SH-SY5Y (cell line): ENCODE measurements at regions not wholly inside any gene's neighbourhood (a gene's known extent, or its start where the extent isn't known, plus 50 kb on each side); places are given as distances from the start of the nearest gene placed in this dataset.

Experiments
- GATA2 ChIP-seq: IDR thresholded peaks from 2 replicates; pipeline ENCODE4 v1.6.1; 2011; ENCODE audit warnings: mild to moderate bottlenecking, low read depth, low read length
- GATA3 ChIP-seq: IDR thresholded peaks from 2 replicates; pipeline ENCODE4 v1.6.1; 2011; ENCODE audit warnings: low read depth, mild to moderate bottlenecking, low read length, moderate library complexity

DNA sequence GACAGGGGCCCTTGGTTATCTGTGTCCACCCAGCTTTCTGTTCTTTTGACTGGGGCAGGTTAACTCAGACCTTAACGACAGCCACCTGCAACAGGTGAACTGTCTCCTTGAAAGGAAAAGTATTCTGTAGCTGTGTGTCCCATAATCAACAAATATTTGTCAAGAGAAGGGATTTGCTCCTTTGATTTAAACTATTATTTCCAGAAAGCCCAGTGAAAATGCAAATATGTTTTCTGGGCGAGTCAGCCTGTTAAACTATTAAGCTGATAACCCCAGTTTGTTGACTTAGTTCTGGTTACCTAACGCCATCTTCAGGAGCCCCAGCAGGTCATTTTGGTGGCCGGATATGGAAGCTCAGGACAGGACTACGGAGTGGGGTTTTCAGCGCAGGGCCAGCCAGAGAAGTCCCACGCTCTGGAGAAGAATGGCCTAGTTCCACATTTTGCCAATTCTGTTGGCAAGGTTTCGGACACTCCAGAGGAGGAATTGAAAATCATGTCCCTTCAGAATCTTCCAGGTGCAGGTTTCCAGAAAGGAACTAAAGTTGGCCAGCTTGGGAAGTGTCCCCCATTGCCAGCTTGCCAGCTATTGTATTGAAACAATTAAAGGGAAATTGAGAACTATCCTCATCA is 54.5 kb downstream of the ADRA2A start:
- no peak for TF ChIP-seq GATA3
- no peak for TF ChIP-seq GATA2

DNA sequence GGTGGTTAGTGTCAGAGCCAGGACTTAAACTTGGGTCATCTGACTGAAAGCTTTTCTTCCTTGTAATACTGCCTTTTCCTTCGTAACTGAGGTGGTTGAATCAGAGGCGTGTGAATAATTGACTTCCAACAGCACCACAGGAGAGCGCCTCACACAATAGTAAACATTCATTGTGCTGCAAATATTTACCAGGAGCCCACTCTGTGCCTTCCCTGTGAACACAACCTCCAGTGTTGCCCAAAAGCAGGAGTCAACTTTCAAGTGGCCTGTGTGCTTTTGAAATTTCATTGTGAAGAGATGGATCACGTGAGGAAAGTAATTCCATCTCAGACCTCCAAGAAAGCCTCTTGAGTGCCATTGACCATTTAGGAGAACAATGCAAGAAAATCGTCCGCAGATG is 60.2 kb downstream of the ADRA2A start:
- TF ChIP-seq GATA3: no peak

DNA sequence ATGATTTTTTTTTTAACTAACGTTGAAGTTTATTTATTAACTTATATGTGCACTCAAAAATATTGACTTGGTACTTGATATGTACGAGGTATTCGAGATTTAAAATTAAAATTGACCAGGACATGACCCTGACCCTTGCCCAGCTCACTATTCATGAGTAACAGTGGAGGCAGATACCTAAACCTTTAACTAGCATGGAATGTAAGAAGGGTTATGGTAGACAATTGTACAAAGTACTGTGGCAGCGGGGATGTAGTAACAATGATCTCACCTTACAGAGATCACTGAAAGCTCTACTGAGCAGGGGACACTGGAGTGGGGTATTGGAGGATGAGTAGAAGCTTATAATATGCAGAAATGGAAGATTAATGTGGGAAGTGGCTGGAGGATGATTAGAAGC is 60.8 kb downstream of the ADRA2A start:
- no peak for TF ChIP-seq GATA2
- TF ChIP-seq GATA3: no peak

DNA sequence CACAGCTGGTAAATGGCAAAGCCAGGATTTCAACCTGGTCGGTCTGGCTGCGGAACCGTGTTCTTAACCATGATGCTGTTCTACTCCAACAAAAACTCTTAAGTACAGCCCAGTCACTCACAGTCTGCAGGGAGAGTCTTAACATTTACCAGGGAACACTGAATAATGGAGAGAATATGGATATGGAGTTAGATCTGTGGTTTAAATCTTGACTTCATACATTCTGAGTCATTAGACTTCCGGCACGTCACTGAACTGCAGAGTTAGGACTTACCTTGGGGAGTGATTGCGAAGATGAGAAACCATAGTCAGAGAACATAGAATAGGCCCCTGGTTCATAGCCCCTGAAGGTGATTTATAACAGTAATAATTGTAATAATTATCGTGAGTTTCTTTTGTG is 61.7 kb downstream of the ADRA2A start:
- no peak for TF ChIP-seq GATA3
- no peak for TF ChIP-seq GATA2

DNA sequence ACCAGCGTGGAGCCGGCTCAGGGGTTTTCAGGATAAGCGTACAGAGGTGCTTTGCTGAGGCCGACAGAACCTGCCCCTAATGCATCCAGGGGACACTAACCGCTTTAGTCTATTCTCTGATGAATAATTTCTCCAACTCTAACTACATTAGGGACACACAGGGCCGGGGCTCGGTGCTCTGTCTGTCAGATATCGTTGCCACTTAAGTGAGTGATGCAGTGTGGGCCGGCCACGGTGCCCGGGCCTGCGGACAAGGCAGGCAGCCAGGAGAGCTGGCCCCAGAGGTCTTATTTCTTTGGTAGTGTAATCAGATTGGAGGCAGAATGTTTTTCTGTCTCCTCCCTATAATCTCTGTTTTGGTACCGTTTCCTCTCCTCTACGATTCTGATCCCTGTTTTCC is 62.7 kb downstream of the ADRA2A start:
- TF ChIP-seq GATA2: peak; percentile 52; the same call in 1 of the 2 replicates
- no peak for TF ChIP-seq GATA3

DNA sequence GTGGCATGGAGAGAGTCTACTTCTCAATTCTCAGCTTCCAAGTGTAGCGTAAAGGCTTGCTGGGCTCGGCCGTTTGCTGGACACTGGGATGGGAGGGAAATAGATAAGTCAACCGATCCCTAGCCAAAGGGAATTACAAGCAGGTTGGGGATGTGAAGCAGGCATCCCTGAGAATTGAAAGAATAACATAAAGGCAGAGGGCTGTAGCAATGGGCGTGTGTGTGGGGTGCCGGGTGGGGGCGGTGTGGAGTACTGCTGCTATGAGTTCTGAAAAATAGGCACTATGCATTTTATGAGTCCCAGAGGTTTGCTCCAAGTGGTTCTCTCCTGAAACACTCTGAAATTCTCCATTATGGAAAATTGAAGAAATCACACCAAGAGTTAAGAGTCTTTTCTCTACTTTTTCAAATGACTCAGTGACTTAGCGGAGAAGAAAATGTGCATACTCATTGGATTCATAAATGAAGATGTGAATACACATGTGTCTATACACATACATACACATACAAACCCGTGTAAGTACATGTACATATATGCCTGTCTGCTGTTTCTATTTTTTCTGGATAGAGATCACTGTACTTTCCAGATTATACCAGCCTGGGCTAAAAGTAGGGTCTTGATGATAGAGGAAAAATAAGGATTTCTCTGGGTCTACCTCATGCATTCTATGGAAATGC is 65.4 kb downstream of the ADRA2A start:
- TF ChIP-seq GATA2: no peak
- TF ChIP-seq GATA3: no peak

DNA sequence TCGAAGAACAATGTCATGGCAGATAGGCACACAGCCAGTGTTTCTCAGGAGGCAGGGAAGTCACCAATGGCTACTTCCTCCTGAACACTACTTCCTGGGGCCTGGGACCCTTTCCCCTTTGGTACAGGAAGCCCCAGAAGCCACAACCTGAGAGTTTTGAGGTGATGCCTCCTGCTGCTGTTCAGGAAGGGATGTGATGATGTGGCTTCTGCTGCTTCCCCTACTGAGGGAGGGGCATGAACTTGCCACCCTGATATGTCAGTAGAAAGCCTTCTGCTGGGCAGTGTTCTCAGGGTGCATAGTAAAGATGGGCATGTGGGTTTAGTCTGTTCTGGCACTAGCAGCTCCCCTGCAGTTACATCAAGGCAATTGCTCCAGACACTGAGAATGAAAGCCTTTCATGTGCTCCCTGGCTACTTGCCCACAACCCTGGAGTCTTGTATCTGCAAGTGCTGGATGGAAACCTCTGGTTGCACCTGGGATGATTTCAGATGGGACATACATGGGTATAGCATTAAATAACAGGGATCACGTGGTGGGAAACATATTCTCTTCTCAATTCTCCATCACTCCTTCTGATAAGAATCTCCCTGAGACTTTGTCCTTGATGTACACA is 69.3 kb downstream of the ADRA2A start:
- no peak for TF ChIP-seq GATA3
- TF ChIP-seq GATA2: no peak

DNA sequence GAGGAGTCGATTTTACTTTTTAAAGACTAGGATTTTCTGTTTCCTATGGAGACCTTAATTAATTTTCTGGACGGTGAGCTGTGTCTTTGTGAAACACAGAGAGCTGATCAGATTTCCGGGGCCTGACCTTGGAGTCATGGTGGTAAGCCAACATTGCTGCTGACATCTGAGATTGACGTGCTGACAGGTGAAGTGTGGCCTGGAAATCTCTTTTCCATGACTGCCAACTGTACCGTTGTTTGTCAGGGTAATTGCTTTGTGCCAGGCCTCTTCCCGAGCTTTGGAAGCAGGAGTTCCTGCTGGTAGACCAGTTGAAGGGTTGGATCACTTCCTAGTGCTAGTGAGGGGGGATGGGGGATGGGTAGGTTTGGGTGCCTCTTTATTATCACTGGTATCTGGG is 71.2 kb downstream of the ADRA2A start:
- TF ChIP-seq GATA3: no peak
- no peak for TF ChIP-seq GATA2

DNA sequence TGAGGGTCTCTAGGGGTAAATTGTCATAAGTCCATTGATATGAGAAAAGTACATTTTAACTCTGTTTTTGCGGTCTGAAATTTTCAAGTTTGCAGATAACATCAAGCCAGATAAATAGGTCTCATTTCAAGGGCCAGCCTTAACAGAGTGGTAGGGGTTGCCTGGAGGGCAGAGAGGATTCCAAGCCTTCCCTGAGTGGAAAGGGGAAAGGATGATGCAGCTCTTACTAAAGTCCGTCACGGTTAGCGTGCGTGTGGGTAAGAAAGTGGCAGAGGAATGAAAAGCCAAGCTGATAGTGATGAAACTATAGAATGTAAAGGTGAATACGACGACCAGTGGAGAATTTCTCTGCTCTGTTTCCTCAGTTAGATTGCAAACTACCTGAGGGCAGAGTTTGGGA is 71.6 kb downstream of the ADRA2A start:
- TF ChIP-seq GATA2 (no peak), GATA3 (no peak)

DNA sequence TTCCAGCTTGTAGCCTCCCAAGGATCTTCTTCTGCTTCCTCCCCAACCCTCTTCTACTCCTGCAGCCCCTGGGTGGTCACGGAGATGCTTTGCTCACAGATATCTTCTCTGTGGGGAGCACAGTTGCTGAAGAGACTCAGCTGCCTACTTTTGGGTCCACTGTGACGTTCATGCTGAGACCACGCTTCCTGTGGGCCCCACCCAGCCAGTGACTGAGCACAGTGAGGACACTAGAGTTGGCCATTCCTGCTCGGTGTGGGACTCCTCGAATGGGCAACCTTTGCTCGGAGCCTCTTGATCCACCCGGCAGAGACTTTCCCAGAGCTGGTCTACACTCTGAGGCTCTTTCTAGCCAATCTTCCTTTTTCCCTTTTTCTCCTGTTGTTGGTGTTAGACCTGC is 73.9 kb downstream of the ADRA2A start:
- TF ChIP-seq GATA3 (no peak), GATA2 (no peak)

DNA sequence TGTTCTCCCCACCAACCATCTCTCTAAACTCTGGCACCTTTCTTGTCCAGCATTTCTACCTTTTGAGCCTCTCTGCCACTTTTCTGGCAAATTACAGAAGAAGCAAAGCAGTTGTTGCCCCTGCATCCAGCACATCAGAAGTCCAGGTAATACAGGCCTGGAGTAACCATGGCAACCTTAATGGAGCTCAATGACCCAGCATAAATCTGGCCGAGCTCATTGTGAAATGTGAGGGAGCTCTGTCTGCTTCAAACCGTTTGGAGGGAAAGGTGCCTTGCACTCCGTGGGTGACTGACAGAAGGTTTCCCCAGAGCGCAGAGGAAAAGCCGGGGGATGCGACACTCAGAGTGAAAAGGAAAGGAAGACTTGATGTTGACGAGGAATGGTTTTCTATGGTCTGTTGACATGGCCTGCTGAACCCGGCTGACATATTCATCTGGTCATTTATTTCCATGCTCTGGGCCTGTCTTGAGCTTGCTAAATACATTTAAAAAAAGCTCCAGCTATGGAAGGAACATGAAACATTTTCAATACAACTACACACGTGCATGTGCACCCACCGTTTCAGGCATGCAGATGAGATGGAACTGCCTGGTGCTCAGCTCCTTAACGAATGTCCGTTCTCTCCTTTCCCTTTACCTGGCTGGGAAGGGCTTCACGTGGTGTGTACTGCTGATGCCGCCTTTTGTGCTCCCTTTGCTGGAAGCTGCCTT is 74.9 kb downstream of the ADRA2A start:
- TF ChIP-seq GATA2 (no peak), GATA3 (no peak)

DNA sequence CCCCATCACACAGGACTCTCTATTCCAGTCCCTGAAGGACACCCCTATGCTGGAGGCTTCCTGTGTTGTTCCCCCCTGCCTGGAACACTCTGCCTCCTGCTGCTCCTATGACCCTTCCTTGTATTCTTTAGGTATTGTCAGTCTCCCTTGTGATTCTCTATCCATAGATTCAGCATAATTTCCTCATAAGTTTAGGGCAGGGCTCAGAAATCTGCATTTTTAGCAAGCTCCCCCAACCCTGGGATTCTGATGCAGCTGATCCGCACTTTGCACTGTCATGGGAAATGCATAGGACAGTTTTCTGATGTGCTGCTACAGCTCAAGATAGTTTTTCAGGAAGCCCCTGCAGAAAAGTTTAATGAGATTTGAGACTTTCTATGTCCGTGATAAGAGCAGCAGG is 79.9 kb downstream of the ADRA2A start:
- no peak for TF ChIP-seq GATA3
- TF ChIP-seq GATA2: no peak

DNA sequence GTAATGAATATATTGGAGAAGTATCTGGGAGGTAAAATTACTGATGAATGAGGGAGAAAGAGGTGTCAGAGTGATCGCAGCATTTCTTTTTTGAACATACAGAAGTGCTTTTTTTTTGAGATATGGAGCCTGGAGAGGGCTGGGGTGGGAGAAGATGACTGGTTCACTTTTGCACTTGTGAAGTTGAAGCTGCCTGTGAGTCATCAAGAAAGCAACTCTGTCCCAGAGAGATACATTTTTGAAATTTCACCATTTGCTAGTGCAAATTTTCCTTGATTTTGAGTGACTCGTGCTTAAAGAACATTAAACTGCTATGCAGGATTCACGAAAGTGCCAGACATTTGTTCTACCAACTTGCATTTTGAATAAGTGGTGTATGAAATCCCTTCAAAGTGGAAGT is 81.8 kb downstream of the ADRA2A start:
- TF ChIP-seq GATA2 (no peak), GATA3 (no peak)

DNA sequence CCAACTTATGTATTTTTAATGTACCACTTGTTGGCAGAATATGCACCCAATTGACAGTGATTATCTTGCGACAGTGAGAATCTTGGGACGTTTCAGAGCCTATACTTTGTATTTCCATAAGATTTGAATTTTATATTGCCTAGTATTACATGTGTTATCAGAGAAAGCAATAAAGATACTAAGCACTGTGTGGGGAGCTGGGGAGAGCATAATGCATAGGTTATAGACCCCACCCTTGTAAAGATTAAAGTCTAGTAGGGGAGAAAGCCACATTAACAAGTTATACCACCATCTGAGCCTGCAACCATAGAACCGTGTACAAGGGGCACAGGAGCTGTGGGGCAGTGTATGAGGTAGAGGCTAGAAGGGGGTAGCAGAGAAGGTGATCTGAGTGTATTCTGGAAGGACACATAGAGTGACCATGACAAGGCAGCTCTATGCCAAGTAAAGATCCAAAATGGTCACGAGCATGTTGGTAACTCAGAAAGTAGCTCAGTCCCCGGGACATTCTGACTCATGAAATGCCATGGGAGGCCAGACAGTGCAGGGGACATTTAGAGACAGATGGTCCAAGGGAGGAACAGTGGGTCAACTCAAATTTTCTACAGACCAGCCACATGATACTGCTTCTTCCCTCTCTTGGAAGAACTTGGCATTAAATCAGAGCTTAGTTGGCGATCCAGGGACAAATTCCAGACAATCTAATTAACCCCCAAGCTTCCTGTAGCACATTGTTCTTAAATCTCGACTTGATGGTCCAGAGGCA is 84.5 kb downstream of the ADRA2A start:
- no peak for TF ChIP-seq GATA3
- no peak for TF ChIP-seq GATA2
